SH-SY5Y (cell line): ENCODE measurements at regions not wholly inside any gene's neighbourhood (a gene's known extent, or its start where the extent isn't known, plus 50 kb on each side); places are given as distances from the start of the nearest gene placed in this dataset.

Experiments used
- GATA2 ChIP-seq: IDR thresholded peaks from 2 replicates; pipeline ENCODE4 v1.6.1; 2011; ENCODE audit warnings: mild to moderate bottlenecking, low read depth, low read length
- GATA3 ChIP-seq: IDR thresholded peaks from 2 replicates; pipeline ENCODE4 v1.6.1; 2011; ENCODE audit warnings: low read depth, mild to moderate bottlenecking, low read length, moderate library complexity

DNA sequence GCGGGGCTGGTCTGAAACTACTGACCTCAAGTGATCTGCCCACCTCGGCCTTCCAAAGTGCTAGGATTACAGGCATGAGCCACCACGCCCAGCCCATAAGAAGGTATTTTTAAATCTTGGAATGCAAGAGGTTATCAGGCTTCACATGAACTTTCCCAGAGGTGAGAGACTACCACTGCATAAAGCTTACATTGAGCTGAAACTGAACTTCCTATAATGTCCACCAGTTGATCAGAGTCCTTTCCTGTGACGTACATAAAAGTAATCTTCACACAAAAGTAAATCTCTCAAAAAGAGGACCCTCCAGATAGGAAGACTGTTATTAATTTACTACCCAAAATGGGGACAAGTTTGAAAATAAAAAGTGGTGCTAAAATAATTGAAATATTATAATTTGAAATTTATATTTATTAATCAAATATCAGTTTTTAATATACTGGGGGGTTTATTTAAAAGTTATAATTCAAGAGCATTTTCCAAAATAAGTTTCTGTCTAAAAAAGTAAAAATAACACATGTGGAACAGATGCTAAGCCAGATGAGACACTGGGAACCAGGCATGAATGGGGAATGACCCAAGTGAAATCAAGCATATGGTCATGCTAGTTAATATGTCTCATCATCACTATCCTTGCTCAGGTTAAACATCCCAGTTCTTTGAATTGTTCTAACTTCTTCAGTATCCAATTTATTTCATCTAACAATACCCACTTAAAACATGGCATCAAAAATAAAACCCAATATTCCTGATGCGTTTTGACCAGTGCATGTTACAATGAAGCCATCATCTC is 269.9 kb upstream of the UBE2E2 start:
- no peak for TF ChIP-seq GATA2
- TF ChIP-seq GATA3, result no peak
